ENCODE measurements at regions not wholly inside any gene's neighbourhood (a gene's known extent, or its start where the extent isn't known, plus 50 kb on each side); places are given as distances from the start of the nearest gene placed in this dataset.

GRCh38 chr2:194917519-194917918 lies 739.5 kb upstream of the SLC39A10 start:
- TF ChIP-seq CTCF (IDR thresholded peaks at IDR 0.05 in 4 of 5, conservative IDR thresholded peaks at IDR 0.05 in 1 of 5), result no peak
- TF ChIP-seq POLR2A (IDR thresholded peaks at IDR 0.05), result no peak
